ENCODE measurements at regions not wholly inside any gene's neighbourhood (a gene's known extent, or its start where the extent isn't known, plus 50 kb on each side); places are given as distances from the start of the nearest gene placed in this dataset.

- no peaks in the 10 kb centered on the region for H3K9me3 ChIP-seq (replicated peaks; ENCODE audit: control insufficient read depth, insufficient read depth, low read depth, low read length)
- H3K4me3 ChIP-seq: no peak overlapping the region
- FAIRE-seq (no peak), ATAC-seq (no peak), DNase-seq (ENCODE audit: extremely low read depth in 1 of 4, low spot score in 3 of 4) (no peak)
- no peaks in the 10 kb centered on the region for H3K79me2 ChIP-seq (ENCODE audit: control insufficient read depth, insufficient read depth, low read length)
- POLR2A ChIA-PET: no interaction called here
- no peak overlapping the region for H3K4me2 ChIP-seq (ENCODE audit: insufficient read depth, low read length)
- H2AFZ ChIP-seq (ENCODE audit: low read depth, low read length): no peak overlapping the region
- 0% methylated on average over 2 of the region's 2 CpGs for WGBS (ENCODE audit: insufficient coverage, low coverage, missing lambda C conversion rate)
- no peaks in the 10 kb centered on the region for H3K9me1 ChIP-seq (ENCODE audit: control insufficient read depth, insufficient read depth, low read length)
- H3K9ac ChIP-seq (ENCODE audit: insufficient read depth in 1 of 2, low read depth in 2 of 2, low read length in 2 of 2): no peak overlapping the region
- BruUV-seq (replicated peaks): no TSS peak
- CTCF ChIA-PET (ENCODE audit: low intra/inter-chr PET ratio): no interaction called here
- H3K4me1 ChIP-seq (replicated peaks in 1 of 2; ENCODE audit: control insufficient read depth in 2 of 2, insufficient read depth in 2 of 2, low read length in 2 of 2): no peaks in the 10 kb centered on the region
- intact Hi-C loops (cut with micrococcal nuclease): no loop called here
- H4K20me1 ChIP-seq (replicated peaks; ENCODE audit: control insufficient read depth, insufficient read depth, low read length): no peaks in the 10 kb centered on the region
- no peak overlapping the region for H3K27ac ChIP-seq (ENCODE audit: extremely low read depth, low read depth, low read length)
- in situ Hi-C loops (cut with MboI): no loop called here
- no peaks in the 10 kb centered on the region for H3K27me3 ChIP-seq (ENCODE audit: control insufficient read depth in 2 of 2, insufficient read depth in 2 of 2, low read length in 2 of 2)
- H3K36me3 ChIP-seq (ENCODE audit: control insufficient read depth, insufficient read depth, low read length): no peaks in the 10 kb centered on the region
- TF ChIP-seq HDAC3 (IDR thresholded peaks at IDR 0.05; ENCODE audit: borderline replicate concordance, partially characterized antibody) (no peak), RFX5 (IDR thresholded peaks at IDR 0.05; ENCODE audit: low read depth, low read length) (no peak), ZNF639 (CRISPR knock-in tag; conservative IDR thresholded peaks at IDR 0.05 in 1 of 2, IDR thresholded peaks at IDR 0.05 in 1 of 2) (no peak), CAMTA2 (CRISPR knock-in tag; conservative IDR thresholded peaks at IDR 0.05) (no peak), ZNF518B (CRISPR knock-in tag; IDR thresholded peaks at IDR 0.05) (no peak), E2F3 (CRISPR knock-in tag; IDR thresholded peaks at IDR 0.05) (no peak), CHD1 (IDR thresholded peaks at IDR 0.05; ENCODE audit: low read length) (no peak), HIVEP1 (CRISPR knock-in tag; IDR thresholded peaks at IDR 0.05) (no peak), CREB3 (tag; conservative IDR thresholded peaks at IDR 0.05; ENCODE audit: low read depth) (no peak), STAT6 (CRISPR knock-in tag; IDR thresholded peaks at IDR 0.05) (no peak)
Measured at GRCh38 chr1:96411006-96411405, 310.6 kb upstream of the PTBP2 start.
